Activated CD4-positive, alpha-beta T cell treated with anti-CD3 and anti-CD28 coated beads for 4 hours (primary cell): ENCODE measurements at regions not wholly inside any gene's neighbourhood (a gene's known extent, or its start where the extent isn't known, plus 50 kb on each side); places are given as distances from the start of the nearest gene placed in this dataset.
"Not testable (repeated sequence)": the region's sequence is repeated elsewhere in the genome, so short reads cannot be mapped to it uniquely, and the experiment has no call there.

ENCODE experiments used
- DNase-seq, 2 donors: peaks; one replicate each; pipeline ENCODE4 v3.0.0-alpha.2; 2020

- no peak for DNase-seq
Measured at GRCh38 chr11:33455867-33456463, 198.8 kb downstream of the HIPK3 start.

- DNase-seq, result no peak
Measured at GRCh38 chr11:33454264-33454663, 197.1 kb downstream of the HIPK3 start.

GRCh38 chr11:33452836-33453624, 195.8 kb downstream of the HIPK3 start:
- no peak for DNase-seq

- no peak for DNase-seq
Measured at GRCh38 chr11:33451364-33451763, 194.2 kb downstream of the HIPK3 start.

GRCh38 chr11:33449798-33450197, 192.6 kb downstream of the HIPK3 start:
- no peak for DNase-seq

- DNase-seq, result no peak
Measured at GRCh38 chr11:33448461-33449130, 191.4 kb downstream of the HIPK3 start.

- no peak for DNase-seq
Measured at GRCh38 chr11:33445761-33446161, 188.6 kb downstream of the HIPK3 start.

GRCh38 chr11:33444835-33445594, 187.8 kb downstream of the HIPK3 start:
- no peak for DNase-seq

- no peak for DNase-seq
Measured at GRCh38 chr11:33443684-33444083, 186.5 kb downstream of the HIPK3 start.

GRCh38 chr11:33438301-33438700, 181.1 kb downstream of the HIPK3 start:
- no peak for DNase-seq

- DNase-seq, result no peak
Measured at GRCh38 chr11:33437529-33437928, 180.3 kb downstream of the HIPK3 start.

GRCh38 chr11:33435216-33435615, 178.0 kb downstream of the HIPK3 start:
- DNase-seq, result no peak

GRCh38 chr11:33434294-33434693, 177.1 kb downstream of the HIPK3 start:
- DNase-seq, result no peak

- not testable (repeated sequence) for DNase-seq
Measured at GRCh38 chr11:33428435-33428834, 171.3 kb downstream of the HIPK3 start.

- DNase-seq, result no peak
Measured at GRCh38 chr11:33420959-33421566, 163.9 kb downstream of the HIPK3 start.

GRCh38 chr11:33419924-33420323, 162.7 kb downstream of the HIPK3 start:
- DNase-seq, result no peak

- DNase-seq, result no peak
Measured at GRCh38 chr11:33417121-33417520, 159.9 kb downstream of the HIPK3 start.

- DNase-seq, result no peak
Measured at GRCh38 chr11:33413301-33413700, 156.1 kb downstream of the HIPK3 start.

GRCh38 chr11:33412241-33412640, 155.1 kb downstream of the HIPK3 start:
- DNase-seq, result no peak

GRCh38 chr11:33411751-33412150, 154.6 kb downstream of the HIPK3 start:
- DNase-seq, result no peak

- no peak for DNase-seq
Measured at GRCh38 chr11:33410086-33410765, 153.0 kb downstream of the HIPK3 start.
